ENCODE measurements at regions not wholly inside any gene's neighbourhood (a gene's known extent, or its start where the extent isn't known, plus 50 kb on each side); places are given as distances from the start of the nearest gene placed in this dataset.

DNA sequence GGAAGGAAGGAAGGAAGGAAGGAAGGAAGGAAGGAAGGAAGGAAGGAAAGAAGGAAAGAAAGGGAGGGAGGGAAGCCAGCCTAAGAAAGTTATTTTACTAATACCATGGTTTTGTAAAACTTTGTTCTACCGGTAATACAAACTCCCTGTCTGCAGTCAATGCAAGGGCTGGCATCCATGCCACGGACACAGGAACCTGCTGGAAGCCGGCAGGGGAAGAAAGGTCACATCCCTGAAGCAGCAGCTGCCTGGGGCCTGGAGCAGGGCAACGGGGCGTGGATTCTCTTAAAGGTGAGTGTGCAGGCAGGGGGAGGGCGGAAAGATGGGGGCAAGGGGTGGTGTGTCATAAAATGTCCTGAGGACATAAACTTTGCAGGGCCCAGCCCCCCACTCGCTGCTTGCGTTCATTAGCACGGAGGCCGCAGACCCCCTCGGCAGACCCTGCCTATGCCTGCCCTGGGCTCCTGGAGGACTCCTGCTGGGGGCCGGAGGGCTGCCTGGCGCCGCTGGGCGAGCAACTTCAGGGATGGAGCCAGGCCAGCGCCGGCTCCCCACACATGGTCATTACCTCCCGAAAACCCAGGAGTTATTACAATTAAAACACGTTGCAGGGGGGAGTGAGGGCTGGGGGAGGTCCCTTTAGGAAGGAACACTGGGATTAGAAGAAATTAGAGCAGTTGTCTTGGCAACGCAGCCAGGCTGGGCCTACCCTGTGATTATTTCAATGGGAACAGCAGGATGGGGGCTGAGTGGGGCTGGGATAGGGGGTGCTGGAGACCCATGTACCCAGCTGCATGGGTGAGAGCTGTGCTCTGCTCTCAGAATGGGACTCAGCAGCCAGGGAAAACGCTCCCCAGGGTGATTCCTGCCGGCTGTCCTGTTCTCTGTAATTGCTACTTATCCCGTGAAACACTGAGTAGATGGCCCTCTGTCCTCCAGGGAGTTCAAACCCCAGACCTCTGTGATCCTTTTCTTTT lies 257.9 kb downstream of the SOX9 start:
- no peak for DNase-seq
- Histone ChIP-seq H3K27me3 (no peaks in the 10 kb centered on the region), H3K27ac (no peak overlapping the region), H3K4me1 (no peaks in the 10 kb centered on the region), H3K4me3 (no peak overlapping the region), H3K36me3 (ENCODE audit: low read depth, missing control alignments) (no peaks in the 10 kb centered on the region), H3K9me3 (no peaks in the 10 kb centered on the region)
- intact Hi-C loops (cut with DNase I; ENCODE audit: low total_unique reads) = no loop called here
- WGBS, 2 donors = 79 to 87% methylated on average over 23 of the region's 23 CpGs
- TF ChIP-seq POLR2A (IDR thresholded peaks at IDR 0.05) = no peak
- TF ChIP-seq, protein P1, sequence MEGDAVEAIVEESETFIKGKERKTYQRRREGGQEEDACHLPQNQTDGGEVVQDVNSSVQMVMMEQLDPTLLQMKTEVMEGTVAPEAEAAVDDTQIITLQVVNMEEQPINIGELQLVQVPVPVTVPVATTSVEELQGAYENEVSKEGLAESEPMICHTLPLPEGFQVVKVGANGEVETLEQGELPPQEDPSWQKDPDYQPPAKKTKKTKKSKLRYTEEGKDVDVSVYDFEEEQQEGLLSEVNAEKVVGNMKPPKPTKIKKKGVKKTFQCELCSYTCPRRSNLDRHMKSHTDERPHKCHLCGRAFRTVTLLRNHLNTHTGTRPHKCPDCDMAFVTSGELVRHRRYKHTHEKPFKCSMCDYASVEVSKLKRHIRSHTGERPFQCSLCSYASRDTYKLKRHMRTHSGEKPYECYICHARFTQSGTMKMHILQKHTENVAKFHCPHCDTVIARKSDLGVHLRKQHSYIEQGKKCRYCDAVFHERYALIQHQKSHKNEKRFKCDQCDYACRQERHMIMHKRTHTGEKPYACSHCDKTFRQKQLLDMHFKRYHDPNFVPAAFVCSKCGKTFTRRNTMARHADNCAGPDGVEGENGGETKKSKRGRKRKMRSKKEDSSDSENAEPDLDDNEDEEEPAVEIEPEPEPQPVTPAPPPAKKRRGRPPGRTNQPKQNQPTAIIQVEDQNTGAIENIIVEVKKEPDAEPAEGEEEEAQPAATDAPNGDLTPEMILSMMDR (IDR thresholded peaks at IDR 0.05) = no peak

DNA sequence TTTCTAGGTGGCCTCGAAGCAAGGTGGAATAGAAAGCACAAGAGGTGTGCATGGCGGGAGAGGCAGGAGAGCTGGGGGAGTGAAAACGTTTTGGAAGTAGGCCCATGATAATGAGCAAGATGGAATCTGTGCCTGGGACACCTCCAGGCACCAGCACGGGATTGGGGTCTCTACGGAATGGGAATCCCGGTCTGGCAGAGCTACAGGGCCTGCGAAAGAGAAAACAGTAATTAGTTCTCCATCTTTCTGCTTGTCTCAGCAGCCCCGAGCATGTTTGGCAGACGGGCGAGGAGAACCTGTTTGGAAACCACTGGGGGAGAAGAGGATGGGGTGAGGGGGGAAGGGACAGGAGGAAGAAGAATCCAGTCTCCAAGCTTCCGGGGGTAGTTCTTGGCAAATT lies 258.7 kb downstream of the SOX9 start:
- TF ChIP-seq, protein P1 (IDR thresholded peaks at IDR 0.05) = no peak
- no peak for TF ChIP-seq POLR2A (IDR thresholded peaks at IDR 0.05)
- no peak for DNase-seq
- WGBS, 2 donors = 84 to 91% methylated on average over 11 of the region's 11 CpGs
- Histone ChIP-seq H3K36me3 (ENCODE audit: low read depth, missing control alignments) (no peaks in the 10 kb centered on the region), H3K9me3 (no peaks in the 10 kb centered on the region), H3K27me3 (no peaks in the 10 kb centered on the region), H3K4me3 (no peak overlapping the region), H3K4me1 (no peaks in the 10 kb centered on the region), H3K27ac (no peak overlapping the region)
- intact Hi-C loops (cut with DNase I; ENCODE audit: low total_unique reads) = no loop called here

DNA sequence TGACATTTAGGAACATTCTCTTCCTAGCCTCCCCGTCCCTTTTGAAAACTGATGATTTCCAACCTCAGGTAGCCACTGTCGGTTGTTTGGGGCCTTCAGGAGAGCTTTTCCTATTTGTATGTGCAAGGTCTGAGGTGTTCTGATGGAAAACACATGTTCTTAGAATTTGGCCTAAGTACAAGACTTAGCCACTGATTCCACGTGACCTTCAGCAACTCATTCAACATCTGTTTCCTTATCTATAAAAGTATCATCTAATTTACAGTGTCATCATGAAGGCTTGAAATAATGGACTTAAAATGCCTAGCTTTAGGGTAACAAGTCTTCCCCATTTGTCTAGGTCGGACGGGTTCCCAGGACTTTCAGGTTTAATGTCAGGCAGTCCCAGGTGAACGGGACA lies 259.3 kb downstream of the SOX9 start:
- 91 to 94% methylated on average over 6 of the region's 6 CpGs for WGBS, 2 donors
- Histone ChIP-seq H3K4me1 (no peaks in the 10 kb centered on the region), H3K9me3 (no peaks in the 10 kb centered on the region), H3K36me3 (ENCODE audit: low read depth, missing control alignments) (no peaks in the 10 kb centered on the region), H3K27ac (no peak overlapping the region), H3K4me3 (no peak overlapping the region), H3K27me3 (no peaks in the 10 kb centered on the region)
- intact Hi-C loops (cut with DNase I; ENCODE audit: low total_unique reads) = no loop called here
- no peak for TF ChIP-seq POLR2A (IDR thresholded peaks at IDR 0.05)
- TF ChIP-seq, protein P1 (IDR thresholded peaks at IDR 0.05) = no peak
- DNase-seq = no peak

DNA sequence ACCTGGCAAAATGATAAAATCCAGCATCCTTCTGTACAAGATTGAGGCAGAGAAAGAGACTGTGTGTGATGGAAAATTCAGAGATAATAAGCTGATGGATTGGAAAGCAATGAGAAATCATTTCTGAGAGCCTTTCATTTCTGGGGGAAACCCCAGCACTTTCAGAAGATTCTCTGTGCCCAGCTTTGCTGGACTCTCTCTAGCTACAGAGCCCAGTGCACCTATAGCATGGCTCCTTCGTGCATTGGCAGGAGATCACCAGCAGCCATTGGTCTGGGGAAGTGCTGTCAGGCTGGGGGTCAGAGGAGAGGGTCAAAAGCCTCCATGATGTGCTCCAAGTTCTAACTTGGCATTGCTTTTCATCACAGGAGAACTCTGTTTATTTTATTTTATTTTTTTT lies 259.9 kb downstream of the SOX9 start:
- H3K36me3 ChIP-seq (ENCODE audit: low read depth, missing control alignments) = no peaks in the 10 kb centered on the region
- H3K27ac ChIP-seq = no peak overlapping the region
- H3K4me3 ChIP-seq = no peak overlapping the region
- TF ChIP-seq, protein P1 (IDR thresholded peaks at IDR 0.05) = no peak
- TF ChIP-seq POLR2A (IDR thresholded peaks at IDR 0.05) = no peak
- H3K9me3 ChIP-seq = no peaks in the 10 kb centered on the region
- intact Hi-C loops (cut with DNase I; ENCODE audit: low total_unique reads) = no loop called here
- 71 to 100% methylated on average over 1 of the region's 1 CpG for WGBS, 2 donors
- no peaks in the 10 kb centered on the region for H3K4me1 ChIP-seq
- DNase-seq = no peak
- H3K27me3 ChIP-seq = no peaks in the 10 kb centered on the region

Measured in testis (tissue), 2 donors.